ENCODE measurements at regions not wholly inside any gene's neighbourhood (a gene's known extent, or its start where the extent isn't known, plus 50 kb on each side); places are given as distances from the start of the nearest gene placed in this dataset.

GRCh38 chr2:6352247-6352646 lies 513.5 kb downstream of the CMPK2 start:
- Histone ChIP-seq H2BK5ac (ENCODE audit: low read depth, low read length) (no peak overlapping the region), H3K23me2 (ENCODE audit: low read depth, low read length) (no peaks in the 10 kb centered on the region), H3K36me3 (ENCODE audit: control insufficient read depth in 2 of 4, insufficient read depth in 4 of 4, low read length in 3 of 4) (no peaks in the 10 kb centered on the region), H2BK12ac (ENCODE audit: low read depth, low read length) (no peak overlapping the region), H3K4ac (replicated peaks; ENCODE audit: insufficient read length, low read depth, low read length) (no peak overlapping the region), H3K9ac (replicated peaks in 1 of 4; ENCODE audit: extremely low read depth in 1 of 4, low read depth in 3 of 4, low read length in 3 of 4) (no peak overlapping the region), H3K27me3 (replicated peaks in 1 of 4; ENCODE audit: control insufficient read depth in 3 of 4, extremely low read depth in 1 of 4, insufficient read depth in 3 of 4, low read length in 3 of 4) (no peaks in the 10 kb centered on the region), H3K4me3 (ENCODE audit: extremely low read depth in 1 of 4, insufficient read depth in 2 of 4, low read depth in 3 of 4, low read length in 4 of 4) (no peak overlapping the region), H4K8ac (ENCODE audit: extremely low read depth, insufficient read depth, low read length) (no peak overlapping the region), H3K79me1 (ENCODE audit: low read depth, low read length) (no peaks in the 10 kb centered on the region), H3K9me3 (ENCODE audit: insufficient read depth in 2 of 2, low read depth in 1 of 2, low read length in 1 of 2) (no peaks in the 10 kb centered on the region), H3K18ac (ENCODE audit: extremely low read depth, low read length) (no peak overlapping the region), H2BK15ac (ENCODE audit: low read length) (no peak overlapping the region), H2BK120ac (replicated peaks; ENCODE audit: low read depth, low read length) (no peak overlapping the region), H4K91ac (replicated peaks; ENCODE audit: insufficient read length, low read length) (no peak overlapping the region), H3K4me1 (replicated peaks in 1 of 4; ENCODE audit: control insufficient read depth in 3 of 4, insufficient read depth in 4 of 4, low read length in 3 of 4) (no peaks in the 10 kb centered on the region; a peak in 1 of 7 replicates), H3K23ac (ENCODE audit: insufficient read length) (no peak overlapping the region), H3K27ac (ENCODE audit: low read depth, low read length) (no peak overlapping the region), H3K4me2 (ENCODE audit: insufficient read depth in 1 of 2, low read depth in 2 of 2, low read length in 2 of 2) (no peak overlapping the region), H3K14ac (ENCODE audit: insufficient read length) (no peak overlapping the region), H2AK5ac (ENCODE audit: low read depth, low read length) (no peak overlapping the region), H2AFZ (ENCODE audit: low read length) (no peak overlapping the region), H3K56ac (replicated peaks; ENCODE audit: insufficient read length, low read depth, low read length) (no peak overlapping the region), H4K20me1 (replicated peaks in 1 of 2; ENCODE audit: control insufficient read depth in 1 of 2, insufficient read depth in 2 of 2, low read length in 2 of 2) (no peaks in the 10 kb centered on the region), H3K79me2 (ENCODE audit: control insufficient read depth in 1 of 2, insufficient read depth in 2 of 2, low read length in 2 of 2) (no peaks in the 10 kb centered on the region), H2BK20ac (ENCODE audit: low read length) (no peak overlapping the region), H4K5ac (ENCODE audit: insufficient read length, low read depth, low read length) (no peak overlapping the region)
- WGBS, 2 experiments (ENCODE audit: extremely low coverage in 1 of 2, insufficient coverage in 1 of 2, insufficient read length in 1 of 2, insufficient replicate concordance in 2 of 2, low coverage in 1 of 2, low lambda C conversion rate in 2 of 2, missing lambda C conversion rate in 1 of 2): 85% methylated on average over 4 of the region's 5 CpGs; no CpG with 5 or more reads in 1 of the 2 experiments
- DNase-seq (ENCODE audit: low read depth in 1 of 2, low spot score in 2 of 2) (no peak), FAIRE-seq (no peak)
- ChIA-PET CTCF (ENCODE audit: partially characterized antibody) (interaction anchor here (0.9 to 2.7 kb wide), 9 partner anchors 9 to 438 kb away, joined by 3 to 14 read pairs (median 4); no protein-coding TSS in a partner anchor), POLR2A (ENCODE audit: partially characterized antibody) (no interaction called here)
- TF ChIP-seq RXRA (IDR thresholded peaks at IDR 0.05; ENCODE audit: insufficient read depth, low read depth, low read length) (no peak), SIX5 (IDR thresholded peaks at IDR 0.05; ENCODE audit: low read depth, low read length) (no peak), CEBPB (IDR thresholded peaks at IDR 0.05; ENCODE audit: low read depth, low read length) (no peak), ATF3 (IDR thresholded peaks at IDR 0.05; ENCODE audit: insufficient read depth, low read depth, low read length) (no peak), EP300 (IDR thresholded peaks at IDR 0.05; ENCODE audit: borderline replicate concordance in 1 of 2, low read depth in 2 of 2, low read length in 2 of 2) (no peak)

All from H1 (cell line).